IMR-90 (cell line): ENCODE measurements at regions not wholly inside any gene's neighbourhood (a gene's known extent, or its start where the extent isn't known, plus 50 kb on each side); places are given as distances from the start of the nearest gene placed in this dataset.

ENCODE experiments used
- ATAC-seq: fragments of 200-7000 bp; cut with Tn5 transposase; 2 replicates; pipeline ENCODE4 v1.9.1; 2020; ENCODE audit warnings: low read depth, mild to moderate bottlenecking, moderate library complexity
- BruUV-seq: library from RNA; stranded (reverse); fragments of 400-500 nt; replicated peaks from 2 replicates; lab custom pipeline; 2021; lab: Mats Ljungman, UMichigan
- CTCF ChIA-PET: fragments of 300-600 bp; formaldehyde crosslinking; extraction: SDS; loops from one replicate; lab custom pipeline; 2021; ENCODE audit warnings: antibody characterized with exemption; lab: Yijun Ruan, JAX
- POLR2A ChIA-PET: fragments of 300-600 bp; sonication (Branson Sonifier 250); formaldehyde crosslinking; loops from one replicate; lab custom pipeline; 2022; ENCODE audit warnings: antibody characterized with exemption; ENCODE audit not compliant: unreplicated experiment; lab: Charles Lee
- DNase-seq: peaks from one replicate; pipeline ENCODE4 v3.0.0; 2013
- H2AFZ ChIP-seq: replicated peaks from 2 replicates; pipeline ENCODE3; 2013; ENCODE audit warnings: low read length, mild to moderate bottlenecking; ENCODE audit not compliant: poor library complexity
- H2AK5ac ChIP-seq: 2 replicates; pipeline ENCODE4 v1.6.1; 2013; ENCODE audit warnings: low read depth, low read length, inconsistent platforms
- H2AK9ac ChIP-seq: replicated peaks from 2 replicates; pipeline ENCODE3; 2013; ENCODE audit warnings: mild to moderate bottlenecking, low read depth, low read length, moderate library complexity; ENCODE audit not compliant: poor library complexity
- H2BK120ac ChIP-seq: 2 replicates; pipeline ENCODE4 v1.6.1; 2013; ENCODE audit warnings: low read depth, low read length, inconsistent platforms
- H2BK15ac ChIP-seq: 3 replicates; pipeline ENCODE4 v1.6.1; 2013; ENCODE audit warnings: low read depth, low read length, inconsistent platforms
- H2BK20ac ChIP-seq: 2 replicates; pipeline ENCODE4 v1.6.1; 2013; ENCODE audit warnings: low read depth, mild to moderate bottlenecking, inconsistent platforms, low read length, moderate library complexity
- H2BK5ac ChIP-seq: 2 replicates; pipeline ENCODE4 v1.6.1; 2013; ENCODE audit warnings: mild to moderate bottlenecking, low read depth, low read length, inconsistent platforms; ENCODE audit not compliant: poor library complexity, severe bottlenecking
- H3K14ac ChIP-seq: replicated peaks from 2 replicates; pipeline ENCODE4 v1.6.1; 2013; ENCODE audit warnings: low read depth, low read length, inconsistent platforms
- H3K18ac ChIP-seq: 2 replicates; pipeline ENCODE4 v1.6.1; 2013; ENCODE audit warnings: low read depth, low read length, control low read depth
- H3K23ac ChIP-seq: 2 replicates; pipeline ENCODE4 v1.6.1; 2013; ENCODE audit warnings: low read depth, low read length, inconsistent platforms
- H3K27ac ChIP-seq: 2 replicates; pipeline ENCODE4 v1.5.1; 2013; ENCODE audit warnings: mild to moderate bottlenecking, control low read depth, low read length; ENCODE audit not compliant: insufficient read depth
- H3K27me3 ChIP-seq: 2 replicates; pipeline ENCODE4 v1.6.1; 2013; ENCODE audit warnings: low read length; ENCODE audit not compliant: control insufficient read depth, insufficient read depth
- H3K36me3 ChIP-seq: 2 replicates; pipeline ENCODE4 v1.6.1; 2013; ENCODE audit warnings: low read length, mixed read lengths; ENCODE audit not compliant: control insufficient read depth, insufficient read depth
- H3K4ac ChIP-seq: 2 replicates; pipeline ENCODE4 v1.6.1; 2013; ENCODE audit warnings: low read depth, low read length, inconsistent platforms
- H3K4me1 ChIP-seq: 2 replicates; pipeline ENCODE4 v1.6.1; 2013; ENCODE audit warnings: low read length, mixed read lengths; ENCODE audit not compliant: control insufficient read depth, insufficient read depth
- H3K4me2 ChIP-seq: 2 replicates; pipeline ENCODE4 v1.6.1; 2013; ENCODE audit warnings: low read depth, mild to moderate bottlenecking, control low read depth, low read length, moderate library complexity
- H3K4me3 ChIP-seq: 2 replicates; pipeline ENCODE4 v1.5.1; 2013; ENCODE audit warnings: low read depth, mild to moderate bottlenecking, control low read depth, low read length, moderate library complexity; ENCODE audit not compliant: insufficient read depth
- H3K56ac ChIP-seq: 2 replicates; pipeline ENCODE4 v1.6.1; 2013; ENCODE audit warnings: low read length, inconsistent platforms; ENCODE audit not compliant: insufficient read depth; ENCODE audit errors: extremely low read depth
- H3K79me1 ChIP-seq, 2 experiments: 2 replicates each; pipeline ENCODE4 v1.6.1; 2013; ENCODE audit warnings: low read length in 2 of 2, inconsistent platforms in 1 of 2, low read depth in 1 of 2
- H3K9ac ChIP-seq: 2 replicates; pipeline ENCODE4 v1.6.1; 2013; ENCODE audit warnings: low read depth, low read length, control low read depth
- H3K9me1 ChIP-seq: 2 replicates; pipeline ENCODE4 v1.6.1; 2013; ENCODE audit warnings: low read length, inconsistent platforms; ENCODE audit not compliant: insufficient read depth
- H3K9me3 ChIP-seq: 2 replicates; pipeline ENCODE4 v1.6.1; 2013; ENCODE audit warnings: low read length; ENCODE audit not compliant: control insufficient read depth, insufficient read depth
- H4K20me1 ChIP-seq: 2 replicates; pipeline ENCODE4 v1.6.1; 2013; ENCODE audit warnings: low read length, inconsistent platforms; ENCODE audit not compliant: insufficient read depth
- H4K5ac ChIP-seq: 2 replicates; pipeline ENCODE4 v1.6.1; 2013; ENCODE audit warnings: mild to moderate bottlenecking, low read depth, low read length, control low read depth
- H4K8ac ChIP-seq, 2 experiments: 2 replicates each; pipeline ENCODE4 v1.6.1; 2013; ENCODE audit warnings: low read depth in 2 of 2, low read length in 2 of 2, control low read depth in 1 of 2, inconsistent platforms in 1 of 2
- H4K91ac ChIP-seq: 2 replicates; pipeline ENCODE4 v1.6.1; 2013; ENCODE audit warnings: low read depth, low read length, inconsistent platforms; ENCODE audit not compliant: insufficient read depth
- BHLHE40 ChIP-seq: fragments of 150-350 bp; IDR thresholded peaks from 2 replicates; pipeline ENCODE4 v1.6.1; 2016; ENCODE audit warnings: mild to moderate bottlenecking, low read depth, low read length
- CHD1 ChIP-seq: IDR thresholded peaks from 2 replicates; pipeline ENCODE4 v1.6.1; 2012; ENCODE audit warnings: low read depth, low read length, improper control_type of control experiment
- FOS ChIP-seq: fragments of 150-350 bp; IDR thresholded peaks from 2 replicates; pipeline ENCODE4 v1.6.1; 2016; ENCODE audit warnings: low read depth, low read length
- MAFK ChIP-seq: IDR thresholded peaks from 2 replicates; pipeline ENCODE4 v1.6.1; 2012; ENCODE audit warnings: low read depth, low read length, improper control_type of control experiment
- MAZ ChIP-seq: IDR thresholded peaks from 2 replicates; pipeline ENCODE4 v1.6.1; 2012; ENCODE audit warnings: low read depth, mild to moderate bottlenecking, low read length, improper control_type of control experiment, moderate library complexity, borderline replicate concordance
- MXI1 ChIP-seq: IDR thresholded peaks from 2 replicates; pipeline ENCODE4 v1.6.1; 2012; ENCODE audit warnings: low read depth, mild to moderate bottlenecking, low read length, moderate library complexity, borderline replicate concordance
- POLR2A ChIP-seq: IDR thresholded peaks from 2 replicates; pipeline ENCODE4 v1.6.1; 2012; ENCODE audit warnings: mild to moderate bottlenecking, low read depth, low read length
- RAD21 ChIP-seq: IDR thresholded peaks from 2 replicates; pipeline ENCODE4 v1.6.1; 2012; ENCODE audit warnings: low read length, improper control_type of control experiment
- RCOR1 ChIP-seq: IDR thresholded peaks from 2 replicates; pipeline ENCODE4 v1.6.1; 2012; ENCODE audit warnings: mild to moderate bottlenecking, low read length, improper control_type of control experiment; ENCODE audit not compliant: insufficient replicate concordance
- RFX5 ChIP-seq: IDR thresholded peaks from 2 replicates; pipeline ENCODE4 v1.8.0; 2012; ENCODE audit warnings: low read depth, mild to moderate bottlenecking, low read length, moderate library complexity
- SMC3 ChIP-seq: fragments of 150-350 bp; IDR thresholded peaks from 2 replicates; pipeline ENCODE4 v1.6.1; 2016; ENCODE audit warnings: low read depth, mild to moderate bottlenecking, antibody characterized with exemption, low read length, moderate library complexity
- WGBS, 2 experiments: methylation state at CpG; one replicate each; pipeline versions ENCODE4 v1.1.5 to v1.1.7; 2013; ENCODE audit warnings: missing lambda C conversion rate in 2 of 2; ENCODE audit not compliant: insufficient read length in 1 of 2; ENCODE audit errors: extremely low coverage in 2 of 2; 5-methylcytosine and 5-hydroxymethylcytosine counted together
- dilution Hi-C: fragments of 300-500 bp; cut with HindIII; formaldehyde crosslinking; loops from one replicate; pipeline ENCODE4 v1.14.3; 2018; ENCODE audit warnings: low sequenced_read_pairs; ENCODE audit not compliant: unreplicated experiment
- in situ Hi-C: fragments of 300-500 bp; cut with MboI; formaldehyde crosslinking; loops from 3 replicates; pipeline ENCODE4 v1.14.3; 2019; ENCODE audit warnings: low sequenced_read_pairs, inconsistent platforms, mixed read lengths
- intact Hi-C: fragments of 100-400 bp; cut with micrococcal nuclease; formaldehyde crosslinking; loops from 2 replicates; pipeline ENCODE4 v1.10.0; 2022
- TF ChIP-seq, protein P1 (sequence below): conservative IDR thresholded peaks from 2 replicates; pipeline ENCODE4 v1.5.1; 2012; ENCODE audit warnings: mild to moderate bottlenecking, low read depth, low read length, improper control_type of control experiment
- TF ChIP-seq, protein P2 (sequence below): fragments of 150-350 bp; IDR thresholded peaks from 2 replicates; pipeline ENCODE4 v1.6.1; 2016; ENCODE audit warnings: low read depth, mild to moderate bottlenecking, low read length, moderate library complexity, borderline replicate concordance

DNA sequence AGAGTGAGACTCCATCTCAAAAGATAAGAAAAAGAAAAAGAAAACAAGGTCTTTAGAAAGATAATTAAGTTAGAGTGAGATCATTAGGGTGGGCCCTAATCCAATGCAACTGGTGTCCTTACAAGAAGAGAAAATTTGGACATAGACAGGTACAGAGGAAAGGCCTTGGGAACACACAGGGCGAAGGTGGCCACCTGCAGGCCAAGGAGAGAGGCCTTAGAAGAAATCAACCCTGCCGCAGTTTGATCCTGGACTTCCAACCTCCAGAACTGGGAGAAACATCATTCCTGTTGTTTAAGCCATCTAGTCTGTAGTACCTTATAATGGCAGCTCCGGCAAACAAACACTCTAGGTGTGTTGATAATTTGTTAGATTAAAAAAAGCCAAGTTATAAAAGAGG is 491.9 kb downstream of the MED13L start:
- no peak overlapping the region for H4K5ac ChIP-seq
- no peak overlapping the region for H3K27ac ChIP-seq
- no peaks in the 10 kb centered on the region for H3K79me1 ChIP-seq
- H2AK9ac ChIP-seq, result no peak overlapping the region
- no TSS peak for BruUV-seq
- in situ Hi-C loops, result no loop called here
- DNase-seq (no peak), ATAC-seq (no peak)
- H3K4me3 ChIP-seq, result no peak overlapping the region
- CTCF ChIA-PET, result no interaction called here
- no peak overlapping the region for H4K8ac ChIP-seq
- no peaks in the 10 kb centered on the region for H3K36me3 ChIP-seq
- no peak overlapping the region for H2AFZ ChIP-seq
- H3K9me1 ChIP-seq, result no peaks in the 10 kb centered on the region
- no peak overlapping the region for H3K9ac ChIP-seq
- H3K27me3 ChIP-seq, result no peaks in the 10 kb centered on the region
- H2BK20ac ChIP-seq, result no peak overlapping the region
- H2BK15ac ChIP-seq, result no peak overlapping the region
- no peak overlapping the region for H2BK5ac ChIP-seq
- no peak overlapping the region for H3K56ac ChIP-seq
- no peak overlapping the region for H2AK5ac ChIP-seq
- no peaks in the 10 kb centered on the region for H3K9me3 ChIP-seq
- POLR2A ChIA-PET, result no interaction called here
- 20% methylated on average over 1 of the region's 3 CpGs; no CpG with 5 or more reads in 1 of the 2 experiments for WGBS, 2 experiments
- dilution Hi-C loops, result no loop called here
- H3K23ac ChIP-seq, result no peak overlapping the region
- no peak overlapping the region for H3K14ac ChIP-seq
- H3K4ac ChIP-seq, result no peak overlapping the region
- H4K20me1 ChIP-seq, result no peaks in the 10 kb centered on the region
- intact Hi-C loops, result no loop called here
- TF ChIP-seq FOS (no peak), RFX5 (no peak), BHLHE40 (no peak), RCOR1 (no peak), SMC3 (no peak), MXI1 (no peak), POLR2A (no peak), MAZ (no peak), MAFK (no peak), CHD1 (no peak), RAD21 (no peak)
- TF ChIP-seq, protein P1, sequence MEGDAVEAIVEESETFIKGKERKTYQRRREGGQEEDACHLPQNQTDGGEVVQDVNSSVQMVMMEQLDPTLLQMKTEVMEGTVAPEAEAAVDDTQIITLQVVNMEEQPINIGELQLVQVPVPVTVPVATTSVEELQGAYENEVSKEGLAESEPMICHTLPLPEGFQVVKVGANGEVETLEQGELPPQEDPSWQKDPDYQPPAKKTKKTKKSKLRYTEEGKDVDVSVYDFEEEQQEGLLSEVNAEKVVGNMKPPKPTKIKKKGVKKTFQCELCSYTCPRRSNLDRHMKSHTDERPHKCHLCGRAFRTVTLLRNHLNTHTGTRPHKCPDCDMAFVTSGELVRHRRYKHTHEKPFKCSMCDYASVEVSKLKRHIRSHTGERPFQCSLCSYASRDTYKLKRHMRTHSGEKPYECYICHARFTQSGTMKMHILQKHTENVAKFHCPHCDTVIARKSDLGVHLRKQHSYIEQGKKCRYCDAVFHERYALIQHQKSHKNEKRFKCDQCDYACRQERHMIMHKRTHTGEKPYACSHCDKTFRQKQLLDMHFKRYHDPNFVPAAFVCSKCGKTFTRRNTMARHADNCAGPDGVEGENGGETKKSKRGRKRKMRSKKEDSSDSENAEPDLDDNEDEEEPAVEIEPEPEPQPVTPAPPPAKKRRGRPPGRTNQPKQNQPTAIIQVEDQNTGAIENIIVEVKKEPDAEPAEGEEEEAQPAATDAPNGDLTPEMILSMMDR, result no peak
- TF ChIP-seq, protein P2, sequence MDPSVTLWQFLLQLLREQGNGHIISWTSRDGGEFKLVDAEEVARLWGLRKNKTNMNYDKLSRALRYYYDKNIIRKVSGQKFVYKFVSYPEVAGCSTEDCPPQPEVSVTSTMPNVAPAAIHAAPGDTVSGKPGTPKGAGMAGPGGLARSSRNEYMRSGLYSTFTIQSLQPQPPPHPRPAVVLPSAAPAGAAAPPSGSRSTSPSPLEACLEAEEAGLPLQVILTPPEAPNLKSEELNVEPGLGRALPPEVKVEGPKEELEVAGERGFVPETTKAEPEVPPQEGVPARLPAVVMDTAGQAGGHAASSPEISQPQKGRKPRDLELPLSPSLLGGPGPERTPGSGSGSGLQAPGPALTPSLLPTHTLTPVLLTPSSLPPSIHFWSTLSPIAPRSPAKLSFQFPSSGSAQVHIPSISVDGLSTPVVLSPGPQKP, result no peak
- H3K18ac ChIP-seq, result no peak overlapping the region
- no peak overlapping the region for H4K91ac ChIP-seq
- H3K4me2 ChIP-seq, result no peak overlapping the region
- no peak overlapping the region for H2BK120ac ChIP-seq
- H3K4me1 ChIP-seq, result no peaks in the 10 kb centered on the region
